Liver (tissue), 8 donors: ENCODE measurements at regions not wholly inside any gene's neighbourhood (a gene's known extent, or its start where the extent isn't known, plus 50 kb on each side); places are given as distances from the start of the nearest gene placed in this dataset.

Experiments used
- DNase-seq: peaks from one replicate; pipeline ENCODE4 v3.0.0-alpha.2; 2017; ENCODE audit warnings: low spot score
- H3K27ac ChIP-seq, 2 donors: one replicate each; pipeline ENCODE4 v1.7.0; 2013; ENCODE audit warnings: inconsistent platforms in 2 of 2, low read length in 2 of 2, control low read depth in 1 of 2, low read depth in 1 of 2, mild to moderate bottlenecking in 1 of 2
- H3K27me3 ChIP-seq, 4 donors: one replicate each; pipeline versions ENCODE4 v1.6.1 to v1.7.0; 2013; ENCODE audit warnings: low read length in 3 of 4, inconsistent platforms in 1 of 4, mild to moderate bottlenecking in 1 of 4, moderate library complexity in 1 of 4; ENCODE audit not compliant: control insufficient read depth in 4 of 4, insufficient read depth in 4 of 4
- H3K36me3 ChIP-seq, 4 donors: one replicate each; pipeline versions ENCODE4 v1.6.1 to v1.7.0; 2013; ENCODE audit warnings: low read length in 3 of 4, mild to moderate bottlenecking in 3 of 4, low read depth in 1 of 4, moderate library complexity in 1 of 4; ENCODE audit not compliant: control insufficient read depth in 4 of 4, insufficient read depth in 3 of 4
- H3K4me1 ChIP-seq, 4 donors: one replicate each; pipeline versions ENCODE4 v1.6.1 to v1.7.0; 2013; ENCODE audit warnings: low read length in 3 of 4, mild to moderate bottlenecking in 3 of 4, moderate library complexity in 1 of 4; ENCODE audit not compliant: control insufficient read depth in 4 of 4, insufficient read depth in 4 of 4
- H3K4me3 ChIP-seq, 3 donors: one replicate each; pipeline versions ENCODE4 v1.6.1 to v1.7.0; 2013; ENCODE audit warnings: low read length in 3 of 3, control low read depth in 1 of 3, low read depth in 1 of 3, mild to moderate bottlenecking in 1 of 3
- H3K9ac ChIP-seq, 2 donors: one replicate each; pipeline ENCODE4 v1.7.0; 2013; ENCODE audit warnings: low read length in 2 of 2, mild to moderate bottlenecking in 2 of 2, moderate library complexity in 2 of 2, control low read depth in 1 of 2, low read depth in 1 of 2
- H3K9me3 ChIP-seq, 4 donors: one replicate each; pipeline versions ENCODE4 v1.6.1 to v1.7.0; 2013; ENCODE audit warnings: low read length in 3 of 4; ENCODE audit not compliant: control insufficient read depth in 4 of 4
- ATF3 ChIP-seq: IDR thresholded peaks from 2 replicates; pipeline ENCODE4 v1.6.1; 2016; ENCODE audit warnings: antibody characterized with exemption
- CTCF ChIP-seq: fragments of 150-350 bp; IDR thresholded peaks from 2 replicates; pipeline ENCODE4 v1.5.1; 2017; ENCODE audit warnings: improper control_type of control experiment, low read depth, low read length; ENCODE audit not compliant: missing input control
- EGR1 ChIP-seq, 2 donors: IDR thresholded peaks; 2 replicates each; pipeline ENCODE4 v1.6.1; 2016 to 2018; ENCODE audit warnings: antibody characterized with exemption in 2 of 2, low read depth in 2 of 2
- FOXA1 ChIP-seq: IDR thresholded peaks from 2 replicates; pipeline ENCODE4 v1.6.1; 2016; ENCODE audit warnings: antibody characterized with exemption
- FOXA2 ChIP-seq: IDR thresholded peaks from 2 replicates; pipeline ENCODE4 v1.6.1; 2016; ENCODE audit warnings: antibody characterized with exemption
- GABPA ChIP-seq, 2 donors: IDR thresholded peaks in 1 of 2; conservative IDR thresholded peaks in 1 of 2; 2 replicates each; pipeline ENCODE4 v1.6.1; 2016; ENCODE audit warnings: antibody characterized with exemption in 2 of 2, mild to moderate bottlenecking in 1 of 2, moderate library complexity in 1 of 2
- HNF4A ChIP-seq, 2 donors: conservative IDR thresholded peaks; 2 replicates each; pipeline ENCODE4 v1.6.1; 2016; ENCODE audit warnings: antibody characterized with exemption in 2 of 2, mild to moderate bottlenecking in 2 of 2
- HNF4G ChIP-seq: IDR thresholded peaks from 2 replicates; pipeline ENCODE4 v1.6.1; 2016; ENCODE audit warnings: antibody characterized with exemption
- JUND ChIP-seq, 2 donors: IDR thresholded peaks; 2 replicates each; pipeline ENCODE4 v1.6.1; 2016; ENCODE audit warnings: antibody characterized with exemption in 2 of 2
- MAX ChIP-seq: IDR thresholded peaks from 2 replicates; pipeline ENCODE4 v1.6.1; 2016; ENCODE audit warnings: antibody characterized with exemption
- NR2F2 ChIP-seq: IDR thresholded peaks from 2 replicates; pipeline ENCODE4 v1.6.1; 2016; ENCODE audit warnings: antibody characterized with exemption
- RAD21 ChIP-seq, 2 donors: IDR thresholded peaks; 2 replicates each; pipeline ENCODE4 v1.6.1; 2016; ENCODE audit warnings: antibody characterized with exemption in 2 of 2, mild to moderate bottlenecking in 2 of 2
- REST ChIP-seq: IDR thresholded peaks from 2 replicates; pipeline ENCODE4 v1.6.1; 2016; ENCODE audit warnings: antibody characterized with exemption, mild to moderate bottlenecking
- RXRA ChIP-seq, 2 donors: IDR thresholded peaks; 2 replicates each; pipeline ENCODE4 v1.6.1; 2017 to 2018; ENCODE audit warnings: antibody characterized with exemption in 2 of 2, mild to moderate bottlenecking in 1 of 2
- SP1 ChIP-seq: IDR thresholded peaks from 2 replicates; pipeline ENCODE4 v1.6.1; 2018; ENCODE audit warnings: antibody characterized with exemption, mild to moderate bottlenecking
- TAF1 ChIP-seq: conservative IDR thresholded peaks from 2 replicates; pipeline ENCODE4 v1.6.1; 2016; ENCODE audit warnings: antibody characterized with exemption, mild to moderate bottlenecking
- YY1 ChIP-seq: IDR thresholded peaks from 2 replicates; pipeline ENCODE4 v1.6.1; 2016; ENCODE audit warnings: antibody characterized with exemption, mild to moderate bottlenecking
- ZBTB33 ChIP-seq: IDR thresholded peaks from 2 replicates; pipeline ENCODE4 v1.6.1; 2016; ENCODE audit warnings: antibody characterized with exemption
- WGBS: extraction: QIAGEN DNeasy Blood & Tissue Kit; methylation state at CpG from one replicate; pipeline ENCODE4 v1.1.7; 2013; 5-methylcytosine and 5-hydroxymethylcytosine counted together
- donor health status: healthy.
- donor health status: healthy.
- donor health status: healthy.
- donor health status: healthy.
- donor health status: healthy.

GRCh38 chr9:87276327-87276841, 221.3 kb upstream of the DAPK1 start:
- no peak for DNase-seq
- Histone ChIP-seq H3K9ac (no peak overlapping the region), H3K27ac (no peak overlapping the region), H3K4me3 (no peak overlapping the region), H3K9me3 (no peaks in the 10 kb centered on the region), H3K27me3 (no peaks in the 10 kb centered on the region), H3K4me1 (no peaks in the 10 kb centered on the region), H3K36me3 (no peaks in the 10 kb centered on the region)
- TF ChIP-seq GABPA (IDR thresholded peaks at IDR 0.05 in 1 of 2, conservative IDR thresholded peaks at IDR 0.05 in 1 of 2) (no peak), NR2F2 (no peak), RAD21 (IDR thresholded peaks at IDR 0.05) (no peak), ATF3 (no peak), EGR1 (IDR thresholded peaks at IDR 0.05; ENCODE audit: low read depth in 2 of 2) (no peak), CTCF (no peak), FOXA2 (no peak), HNF4A (conservative IDR thresholded peaks at IDR 0.05) (no peak), HNF4G (no peak), YY1 (no peak), SP1 (no peak), TAF1 (no peak), FOXA1 (no peak), ZBTB33 (no peak)
- 75% methylated on average over 8 of the region's 8 CpGs for WGBS

- Histone ChIP-seq H3K9me3 (no peaks in the 10 kb centered on the region), H3K27me3 (no peaks in the 10 kb centered on the region), H3K4me1 (no peaks in the 10 kb centered on the region), H3K9ac (no peak overlapping the region), H3K4me3 (no peak overlapping the region), H3K36me3 (no peaks in the 10 kb centered on the region), H3K27ac (no peak overlapping the region)
- no peak for DNase-seq
- TF ChIP-seq TAF1 (no peak), RAD21 (IDR thresholded peaks at IDR 0.05) (no peak), JUND (IDR thresholded peaks at IDR 0.05) (no peak), FOXA1 (no peak), RXRA (IDR thresholded peaks at IDR 0.05) (no peak), SP1 (no peak), REST (no peak), HNF4G (no peak), GABPA (IDR thresholded peaks at IDR 0.05 in 1 of 2, conservative IDR thresholded peaks at IDR 0.05 in 1 of 2) (no peak), CTCF (no peak), YY1 (no peak), MAX (no peak), ZBTB33 (no peak), FOXA2 (no peak), EGR1 (IDR thresholded peaks at IDR 0.05; ENCODE audit: low read depth in 2 of 2) (no peak), ATF3 (no peak), NR2F2 (no peak), HNF4A (conservative IDR thresholded peaks at IDR 0.05) (no peak)
- 64% methylated on average over 3 of the region's 3 CpGs for WGBS
Measured at GRCh38 chr9:87276851-87277261, 220.8 kb upstream of the DAPK1 start.
